Chondrocyte (in vitro differentiated cells): ENCODE measurements at regions not wholly inside any gene's neighbourhood (a gene's known extent, or its start where the extent isn't known, plus 50 kb on each side); places are given as distances from the start of the nearest gene placed in this dataset.

ENCODE experiments used
- DNase-seq: peaks from one replicate; pipeline ENCODE4 v3.0.0; 2021; ENCODE audit warnings: mixed read lengths, low spot score
- H3K27ac Mint-ChIP-seq: one replicate; pipeline ENCODE4 v1.8.0; 2021; ENCODE audit warnings: mild to moderate bottlenecking, moderate library complexity, mixed read lengths; ENCODE audit not compliant: unreplicated experiment
- H3K27me3 Mint-ChIP-seq: 2 replicates; pipeline ENCODE4 v1.8.0; 2021; ENCODE audit warnings: low read depth, mixed read lengths
- H3K36me3 Mint-ChIP-seq: 2 replicates; pipeline ENCODE4 v1.8.0; 2021; ENCODE audit warnings: low read depth, mixed read lengths
- H3K4me1 Mint-ChIP-seq: 2 replicates; pipeline ENCODE4 v1.8.0; 2021; ENCODE audit warnings: low read depth, mild to moderate bottlenecking, mixed read lengths
- H3K4me3 Mint-ChIP-seq: one replicate; pipeline ENCODE4 v1.8.0; 2021; ENCODE audit warnings: mild to moderate bottlenecking, moderate library complexity, mixed read lengths; ENCODE audit not compliant: unreplicated experiment
- H3K9me3 Mint-ChIP-seq: 2 replicates; pipeline ENCODE4 v1.8.0; 2021; ENCODE audit warnings: low read depth, mixed read lengths
- CTCF ChIP-seq: fragments of 200-600 bp; sonication (generic); IDR thresholded peaks from 2 replicates; pipeline ENCODE4 v1.5.0; 2021; ENCODE audit warnings: antibody characterized with exemption, mild to moderate bottlenecking, moderate library complexity

DNA sequence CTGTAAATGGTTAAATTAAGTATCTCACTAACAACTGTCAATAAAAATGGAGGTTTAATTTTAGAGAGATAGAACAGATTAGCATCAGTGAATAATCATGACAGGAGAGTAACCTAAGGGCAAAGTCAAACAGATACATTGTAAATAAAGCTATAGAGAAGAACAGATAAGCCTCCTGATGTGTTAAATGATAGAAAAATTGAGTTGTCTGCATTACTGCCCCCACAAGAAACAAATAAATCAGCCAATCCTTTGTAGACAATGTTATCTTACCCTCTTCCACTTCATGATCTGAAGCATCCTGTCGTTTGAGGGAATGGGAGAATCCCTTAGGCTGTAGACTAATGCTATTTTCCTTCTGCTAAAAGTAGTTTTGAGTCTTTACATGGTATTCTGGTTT, 147.8 kb downstream of the PCDH18 start:
- Mint-ChIP-seq H3K4me1 (peaks cover 10% of the 10 kb centered on the region), H3K27ac (no peak overlapping the region), H3K36me3 (no peaks in the 10 kb centered on the region), H3K27me3 (no peaks in the 10 kb centered on the region), H3K9me3 (no peaks in the 10 kb centered on the region), H3K4me3 (no peak overlapping the region)
- TF ChIP-seq CTCF: no peak
- no peak for DNase-seq

GRCh38 chr4:137378821-137379220, 153.5 kb downstream of the PCDH18 start:
- no peak for DNase-seq
- TF ChIP-seq CTCF: no peak
- peaks cover under 1% of the 10 kb centered on the region for H3K36me3 Mint-ChIP-seq
- peaks cover 5% of the 10 kb centered on the region for H3K9me3 Mint-ChIP-seq
- no peak overlapping the region for H3K4me3 Mint-ChIP-seq
- H3K27me3 Mint-ChIP-seq: no peaks in the 10 kb centered on the region
- H3K27ac Mint-ChIP-seq: no peak overlapping the region
- peaks cover 35% of the 10 kb centered on the region for H3K4me1 Mint-ChIP-seq

GRCh38 chr4:137378393-137378792, 153.9 kb downstream of the PCDH18 start:
- Mint-ChIP-seq H3K27ac (no peak overlapping the region), H3K4me1 (peaks cover 38% of the 10 kb centered on the region), H3K27me3 (no peaks in the 10 kb centered on the region), H3K9me3 (peaks cover 7% of the 10 kb centered on the region), H3K36me3 (peaks cover 2% of the 10 kb centered on the region), H3K4me3 (no peak overlapping the region)
- TF ChIP-seq CTCF: no peak
- DNase-seq: no peak

DNA sequence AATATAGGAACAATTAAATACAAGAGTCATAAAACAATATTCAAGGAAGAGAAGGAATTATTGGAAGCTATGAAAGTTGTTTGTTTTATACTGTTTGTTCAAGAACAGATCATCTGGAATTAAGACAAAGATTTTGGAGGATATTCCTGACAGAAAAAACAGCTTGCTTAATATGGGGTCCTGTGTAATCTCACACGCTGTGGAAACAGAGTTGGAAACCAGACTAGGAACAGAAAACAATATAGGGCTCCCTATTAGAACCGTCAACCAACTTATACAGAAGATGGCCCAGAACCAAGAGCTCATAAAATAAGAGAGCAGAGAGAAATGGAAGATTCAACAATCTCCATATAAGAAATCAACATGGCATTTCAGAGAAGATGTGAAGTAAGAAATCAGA, 156.0 kb downstream of the PCDH18 start:
- no peak for TF ChIP-seq CTCF
- Mint-ChIP-seq H3K4me1 (peaks cover 51% of the 10 kb centered on the region), H3K27ac (no peak overlapping the region), H3K9me3 (peaks cover 7% of the 10 kb centered on the region), H3K4me3 (no peak overlapping the region), H3K27me3 (no peaks in the 10 kb centered on the region), H3K36me3 (peaks cover 2% of the 10 kb centered on the region)
- no peak for DNase-seq

DNA sequence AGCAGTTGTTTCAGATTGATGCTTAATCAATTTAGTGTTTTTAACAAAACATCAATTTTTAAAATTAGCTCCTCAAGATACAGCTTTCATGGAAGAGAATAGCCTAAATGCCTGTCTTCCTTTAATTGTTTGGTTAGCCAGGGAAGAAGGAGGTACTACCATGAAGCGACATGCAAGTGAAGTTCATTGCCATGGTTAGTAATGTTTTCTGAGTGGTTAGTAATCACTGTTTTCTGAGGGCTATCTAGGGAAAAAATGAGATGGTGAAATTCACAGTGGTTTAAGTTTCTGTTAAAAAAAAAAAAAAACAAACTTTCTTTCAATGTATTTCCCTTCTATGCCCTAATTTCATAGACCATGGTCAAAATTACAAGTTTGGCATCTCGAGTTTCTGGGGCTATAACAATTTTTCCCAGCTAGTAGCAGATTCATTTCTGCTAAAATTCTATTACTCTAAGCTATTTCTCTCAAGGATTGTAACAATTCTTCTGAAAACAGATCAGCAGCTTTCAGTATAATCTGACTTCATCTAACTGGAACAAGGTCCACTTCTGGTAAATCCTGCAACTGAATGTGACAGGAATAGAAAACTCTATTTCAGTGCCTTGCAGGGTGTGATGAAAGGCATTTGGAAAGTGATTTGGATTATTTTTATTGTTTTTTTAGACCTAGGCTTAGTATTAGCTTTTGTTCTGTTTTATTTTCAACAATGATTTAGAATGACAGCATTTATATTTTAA, 157.0 kb downstream of the PCDH18 start:
- Mint-ChIP-seq H3K9me3 (peaks cover 7% of the 10 kb centered on the region), H3K4me1 (peaks cover 57% of the 10 kb centered on the region), H3K4me3 (no peak overlapping the region), H3K36me3 (peaks cover 2% of the 10 kb centered on the region), H3K27me3 (no peaks in the 10 kb centered on the region), H3K27ac (peak overlapping the region; percentile 80)
- no peak for TF ChIP-seq CTCF
- DNase-seq: no peak
